ENCODE measurements at regions not wholly inside any gene's neighbourhood (a gene's known extent, or its start where the extent isn't known, plus 50 kb on each side); places are given as distances from the start of the nearest gene placed in this dataset.

DNA sequence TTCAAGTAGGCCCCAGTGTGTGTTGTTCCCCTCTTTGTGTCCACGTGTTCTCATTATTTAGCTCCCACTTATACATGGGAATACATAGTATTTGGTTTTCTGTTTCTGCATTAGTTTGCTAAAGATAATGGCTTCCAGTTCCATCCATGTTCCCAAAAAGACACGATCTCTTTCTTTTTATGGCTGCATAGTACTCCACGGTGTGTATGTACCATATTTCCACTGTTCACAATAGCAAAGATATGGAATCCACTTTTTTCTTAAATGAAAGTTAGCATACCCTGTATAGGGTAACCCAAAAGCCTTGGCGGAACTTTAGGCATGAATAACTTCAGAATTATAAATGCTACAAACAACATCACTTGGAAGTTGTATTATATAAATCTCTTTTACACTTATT, 83.4 kb upstream of the NDUFV2 start:
- no peak for TF ChIP-seq POLR2A (IDR thresholded peaks at IDR 0.05)
- TF ChIP-seq, protein P1, sequence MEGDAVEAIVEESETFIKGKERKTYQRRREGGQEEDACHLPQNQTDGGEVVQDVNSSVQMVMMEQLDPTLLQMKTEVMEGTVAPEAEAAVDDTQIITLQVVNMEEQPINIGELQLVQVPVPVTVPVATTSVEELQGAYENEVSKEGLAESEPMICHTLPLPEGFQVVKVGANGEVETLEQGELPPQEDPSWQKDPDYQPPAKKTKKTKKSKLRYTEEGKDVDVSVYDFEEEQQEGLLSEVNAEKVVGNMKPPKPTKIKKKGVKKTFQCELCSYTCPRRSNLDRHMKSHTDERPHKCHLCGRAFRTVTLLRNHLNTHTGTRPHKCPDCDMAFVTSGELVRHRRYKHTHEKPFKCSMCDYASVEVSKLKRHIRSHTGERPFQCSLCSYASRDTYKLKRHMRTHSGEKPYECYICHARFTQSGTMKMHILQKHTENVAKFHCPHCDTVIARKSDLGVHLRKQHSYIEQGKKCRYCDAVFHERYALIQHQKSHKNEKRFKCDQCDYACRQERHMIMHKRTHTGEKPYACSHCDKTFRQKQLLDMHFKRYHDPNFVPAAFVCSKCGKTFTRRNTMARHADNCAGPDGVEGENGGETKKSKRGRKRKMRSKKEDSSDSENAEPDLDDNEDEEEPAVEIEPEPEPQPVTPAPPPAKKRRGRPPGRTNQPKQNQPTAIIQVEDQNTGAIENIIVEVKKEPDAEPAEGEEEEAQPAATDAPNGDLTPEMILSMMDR (IDR thresholded peaks at IDR 0.05): no peak
